ENCODE measurements at regions not wholly inside any gene's neighbourhood (a gene's known extent, or its start where the extent isn't known, plus 50 kb on each side); places are given as distances from the start of the nearest gene placed in this dataset.

GRCh38 chr2:562391-563364 lies 114.5 kb downstream of the TMEM18 start:
- TF ChIP-seq LEF1 (IDR thresholded peaks at IDR 0.05; ENCODE audit: borderline replicate concordance) = no peak
- no peak for TF ChIP-seq NFRKB (IDR thresholded peaks at IDR 0.05)
- no peak for TF ChIP-seq SP1 (IDR thresholded peaks at IDR 0.05)
- no peak for TF ChIP-seq HDGF (IDR thresholded peaks at IDR 0.05; ENCODE audit: borderline replicate concordance)
- no peak for TF ChIP-seq ARNT (IDR thresholded peaks at IDR 0.05)
- no peak for TF ChIP-seq FOXM1 (IDR thresholded peaks at IDR 0.05; ENCODE audit: borderline replicate concordance)
- TF ChIP-seq SUZ12 (IDR thresholded peaks at IDR 0.05) = no peak
- no peak for TF ChIP-seq CTBP1 (IDR thresholded peaks at IDR 0.05; ENCODE audit: borderline replicate concordance)
- TF ChIP-seq BHLHE40 (IDR thresholded peaks at IDR 0.05; ENCODE audit: borderline replicate concordance) = no peak
- no peak for TF ChIP-seq TARDBP (IDR thresholded peaks at IDR 0.05)
- TF ChIP-seq PKNOX1 (IDR thresholded peaks at IDR 0.05) = no peak
- TF ChIP-seq FOXK2 (IDR thresholded peaks at IDR 0.05) = no peak
- TF ChIP-seq L3MBTL2 (conservative IDR thresholded peaks at IDR 0.05) = no peak
- TF ChIP-seq ZNF384 (IDR thresholded peaks at IDR 0.05) = no peak
- no peak for DNase-seq (ENCODE audit: extremely low spot score)
- CTCF ChIA-PET = no interaction called here
- POLR2A ChIA-PET = no interaction called here

DNA sequence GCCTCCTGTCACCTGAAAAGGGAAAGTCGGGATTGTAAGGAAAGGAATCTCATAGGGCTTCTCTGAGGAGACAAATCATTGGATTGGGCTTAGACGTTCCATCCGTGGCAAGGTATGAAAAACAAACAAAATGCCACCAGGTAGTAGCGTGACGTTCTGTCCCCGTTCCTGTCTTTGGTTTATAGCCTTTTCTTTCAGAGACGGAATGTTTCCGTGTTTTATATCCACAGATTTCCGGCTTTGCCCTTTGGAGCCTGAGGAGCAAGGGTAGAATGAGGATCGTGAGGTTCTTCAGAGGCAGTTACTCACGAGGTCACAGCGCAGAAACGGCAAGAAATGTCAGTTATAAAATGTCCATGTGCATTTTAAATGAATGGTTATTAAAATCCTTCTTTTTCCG lies 118.3 kb downstream of the TMEM18 start:
- POLR2A ChIA-PET = no interaction called here
- CTCF ChIA-PET = no interaction called here
- TF ChIP-seq L3MBTL2 (conservative IDR thresholded peaks at IDR 0.05) (no peak), TARDBP (IDR thresholded peaks at IDR 0.05) (no peak), HDGF (IDR thresholded peaks at IDR 0.05; ENCODE audit: borderline replicate concordance) (no peak), BHLHE40 (IDR thresholded peaks at IDR 0.05; ENCODE audit: borderline replicate concordance) (no peak), SUZ12 (IDR thresholded peaks at IDR 0.05) (no peak), SP1 (IDR thresholded peaks at IDR 0.05) (no peak), ELF4 (IDR thresholded peaks at IDR 0.05) (no peak), FOXA1 (IDR thresholded peaks at IDR 0.05) (no peak), ZNF384 (IDR thresholded peaks at IDR 0.05) (no peak), LEF1 (IDR thresholded peaks at IDR 0.05; ENCODE audit: borderline replicate concordance) (no peak), FOXM1 (IDR thresholded peaks at IDR 0.05; ENCODE audit: borderline replicate concordance) (no peak), NFRKB (IDR thresholded peaks at IDR 0.05) (no peak), CTBP1 (IDR thresholded peaks at IDR 0.05; ENCODE audit: borderline replicate concordance) (no peak), ARNT (IDR thresholded peaks at IDR 0.05) (no peak), FOXK2 (IDR thresholded peaks at IDR 0.05) (no peak), PKNOX1 (IDR thresholded peaks at IDR 0.05) (no peak)
- no peak for DNase-seq (ENCODE audit: extremely low spot score)

DNA sequence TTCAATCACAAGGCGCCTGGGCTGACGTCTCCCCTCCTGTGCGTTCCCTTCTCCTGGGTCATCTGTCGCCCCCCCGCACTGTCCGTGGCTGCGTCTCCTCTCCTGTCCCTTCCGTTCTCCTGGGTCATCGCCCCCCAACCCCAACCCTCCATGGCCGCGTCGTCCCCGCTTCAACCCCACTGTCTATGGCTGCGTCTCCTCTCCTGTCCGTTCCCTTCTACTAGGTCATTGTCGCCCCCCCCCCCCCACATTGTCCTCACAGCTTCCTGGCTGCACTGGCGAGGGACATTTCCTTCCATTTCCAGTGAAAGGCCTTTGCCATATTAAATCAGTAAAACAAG lies 118.9 kb downstream of the TMEM18 start:
- ChIA-PET POLR2A (no interaction called here), CTCF (no interaction called here)
- DNase-seq (ENCODE audit: extremely low spot score) = no peak
- no peak for TF ChIP-seq FOXM1 (IDR thresholded peaks at IDR 0.05; ENCODE audit: borderline replicate concordance)
- no peak for TF ChIP-seq ZNF384 (IDR thresholded peaks at IDR 0.05)
- TF ChIP-seq BHLHE40 (IDR thresholded peaks at IDR 0.05; ENCODE audit: borderline replicate concordance) = no peak
- TF ChIP-seq SUZ12 (IDR thresholded peaks at IDR 0.05) = no peak
- TF ChIP-seq NFRKB (IDR thresholded peaks at IDR 0.05) = no peak
- TF ChIP-seq PKNOX1 (IDR thresholded peaks at IDR 0.05) = no peak
- TF ChIP-seq FOXK2 (IDR thresholded peaks at IDR 0.05) = no peak
- no peak for TF ChIP-seq LEF1 (IDR thresholded peaks at IDR 0.05; ENCODE audit: borderline replicate concordance)
- no peak for TF ChIP-seq FOXA1 (IDR thresholded peaks at IDR 0.05)
- no peak for TF ChIP-seq TARDBP (IDR thresholded peaks at IDR 0.05)
- no peak for TF ChIP-seq L3MBTL2 (conservative IDR thresholded peaks at IDR 0.05)
- TF ChIP-seq HDGF (IDR thresholded peaks at IDR 0.05; ENCODE audit: borderline replicate concordance) = no peak
- TF ChIP-seq ELF4 (IDR thresholded peaks at IDR 0.05) = no peak
- TF ChIP-seq SP1 (IDR thresholded peaks at IDR 0.05) = no peak
- no peak for TF ChIP-seq ARNT (IDR thresholded peaks at IDR 0.05)
- TF ChIP-seq CTBP1 (IDR thresholded peaks at IDR 0.05; ENCODE audit: borderline replicate concordance) = no peak

DNA sequence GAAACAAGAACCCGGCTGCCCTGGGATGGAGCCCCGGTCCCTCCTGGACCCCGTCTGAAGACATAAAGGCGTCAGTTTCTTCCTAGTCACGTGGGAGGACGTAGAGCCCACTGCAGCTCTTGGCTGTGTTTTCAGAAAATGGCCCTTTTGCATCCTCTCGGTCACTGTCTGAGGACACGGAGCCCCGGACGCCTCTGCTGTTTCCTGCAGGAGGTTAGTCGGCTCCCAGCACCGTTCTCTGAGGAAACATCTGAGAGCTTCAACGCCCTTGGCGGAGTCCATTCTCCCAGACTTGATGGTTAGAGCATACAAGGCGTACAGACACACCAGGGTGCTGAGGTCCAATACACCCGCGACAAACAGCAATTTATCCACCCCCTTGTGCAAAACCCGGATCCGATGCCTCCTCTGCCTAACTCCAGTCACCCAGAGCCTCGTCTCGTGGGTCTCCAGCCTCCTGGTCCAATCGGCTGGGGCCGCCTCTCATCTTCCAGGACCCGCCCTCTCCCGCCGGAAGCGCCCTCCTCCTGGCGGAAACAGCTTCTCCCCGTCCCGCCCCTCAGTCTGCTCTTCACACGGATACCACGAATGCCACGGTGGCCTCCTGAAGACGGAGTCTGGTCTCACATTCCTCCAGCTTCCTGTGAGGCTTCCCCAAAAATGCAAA lies 119.4 kb downstream of the TMEM18 start:
- TF ChIP-seq LEF1 (IDR thresholded peaks at IDR 0.05; ENCODE audit: borderline replicate concordance) (no peak), BHLHE40 (IDR thresholded peaks at IDR 0.05; ENCODE audit: borderline replicate concordance) (no peak), ZNF384 (IDR thresholded peaks at IDR 0.05) (no peak), FOXK2 (IDR thresholded peaks at IDR 0.05) (no peak), PKNOX1 (IDR thresholded peaks at IDR 0.05) (no peak), CTBP1 (IDR thresholded peaks at IDR 0.05; ENCODE audit: borderline replicate concordance) (no peak), SUZ12 (IDR thresholded peaks at IDR 0.05) (no peak), TARDBP (IDR thresholded peaks at IDR 0.05) (no peak), SP1 (IDR thresholded peaks at IDR 0.05) (no peak), ELF4 (IDR thresholded peaks at IDR 0.05) (no peak), FOXA1 (IDR thresholded peaks at IDR 0.05) (no peak), FOXM1 (IDR thresholded peaks at IDR 0.05; ENCODE audit: borderline replicate concordance) (no peak), HDGF (IDR thresholded peaks at IDR 0.05; ENCODE audit: borderline replicate concordance) (no peak), L3MBTL2 (conservative IDR thresholded peaks at IDR 0.05) (no peak), ARNT (IDR thresholded peaks at IDR 0.05) (no peak), NFRKB (IDR thresholded peaks at IDR 0.05) (no peak)
- ChIA-PET POLR2A (no interaction called here), CTCF (no interaction called here)
- DNase-seq (ENCODE audit: extremely low spot score) = no peak

All from HEK293T (cell line).